Right atrium auricular region (tissue), 2 donors: ENCODE measurements at regions not wholly inside any gene's neighbourhood (a gene's known extent, or its start where the extent isn't known, plus 50 kb on each side); places are given as distances from the start of the nearest gene placed in this dataset.
"Not testable (repeated sequence)": the region's sequence is repeated elsewhere in the genome, so short reads cannot be mapped to it uniquely, and the experiment has no call there.

ENCODE experiments used
- DNase-seq: peaks from one replicate; pipeline ENCODE4 v3.0.0-alpha.2; 2019; ENCODE audit warnings: low spot score
- H3K27ac ChIP-seq, 2 donors: fragments of 200-600 bp; sonication (generic); 1 replicate in 1 of 2; 2 replicates in 1 of 2; pipeline ENCODE4 v1.5.1; 2016 to 2019
- H3K27me3 ChIP-seq, 2 donors: fragments of 200-600 bp; sonication (generic); one replicate each; pipeline versions ENCODE4 v1.5.1 to v1.6.0; 2017 to 2019
- H3K36me3 ChIP-seq: fragments of 200-600 bp; sonication (generic); one replicate; pipeline ENCODE4 v1.5.1; 2016
- H3K4me1 ChIP-seq, 2 donors: fragments of 200-600 bp; sonication (generic); one replicate each; pipeline versions ENCODE4 v1.5.1 to v1.6.0; 2017 to 2019
- H3K4me3 ChIP-seq, 2 donors: fragments of 200-600 bp; sonication (generic); 1 replicate in 1 of 2; 2 replicates in 1 of 2; pipeline ENCODE4 v1.5.1; 2017 to 2019; ENCODE audit warnings: mild to moderate bottlenecking in 1 of 2, moderate library complexity in 1 of 2
- H3K9me3 ChIP-seq, 2 donors: fragments of 200-600 bp; sonication (generic); one replicate each; pipeline ENCODE4 v1.5.1; 2019

DNA sequence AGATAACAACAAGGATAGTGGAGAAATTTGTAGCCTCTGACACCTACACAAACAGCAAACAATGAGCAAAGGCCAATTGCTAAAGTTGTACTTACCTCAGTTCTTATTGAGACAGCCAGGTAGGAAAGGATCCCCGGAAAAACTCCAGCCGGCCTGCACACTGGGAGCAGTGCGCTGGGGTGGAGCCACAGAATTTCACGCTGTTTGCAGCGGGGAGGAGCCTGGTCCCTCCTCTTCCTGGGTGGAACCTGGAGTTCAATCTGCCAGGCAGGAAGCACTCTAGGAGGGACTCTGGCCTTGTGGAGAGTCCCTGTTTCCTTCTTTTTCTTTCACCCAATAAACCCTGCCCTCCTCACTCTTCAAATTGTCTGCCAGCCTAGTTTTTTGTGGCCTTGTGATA is 382.6 kb upstream of the TGIF2LX start:
- H3K9me3 ChIP-seq, DNase-seq, H3K36me3 ChIP-seq, H3K27ac ChIP-seq, H3K4me3 ChIP-seq, H3K4me1 ChIP-seq, H3K27me3 ChIP-seq: not testable (repeated sequence)

DNA sequence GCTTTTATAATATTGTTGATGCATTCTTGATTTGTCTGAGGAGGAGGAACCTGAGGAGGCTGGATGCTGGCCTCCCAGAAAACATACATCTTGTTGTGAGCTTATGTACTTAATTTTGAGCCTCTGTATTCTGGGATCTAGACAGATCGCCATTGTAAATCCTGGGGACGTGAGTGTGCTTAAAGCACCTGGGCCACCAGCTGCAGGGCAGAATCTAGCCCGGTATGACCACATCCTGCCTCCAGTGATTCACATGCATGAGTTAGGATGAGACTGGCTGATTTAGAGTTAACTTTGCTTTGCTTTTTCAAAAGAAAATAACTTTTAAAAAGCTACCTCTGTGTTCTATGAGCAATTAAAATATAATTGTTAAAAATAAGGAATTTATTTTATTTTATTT is 364.6 kb upstream of the TGIF2LX start:
- H3K27ac ChIP-seq, H3K4me3 ChIP-seq, DNase-seq, H3K4me1 ChIP-seq, H3K9me3 ChIP-seq, H3K36me3 ChIP-seq, H3K27me3 ChIP-seq: not testable (repeated sequence)

DNA sequence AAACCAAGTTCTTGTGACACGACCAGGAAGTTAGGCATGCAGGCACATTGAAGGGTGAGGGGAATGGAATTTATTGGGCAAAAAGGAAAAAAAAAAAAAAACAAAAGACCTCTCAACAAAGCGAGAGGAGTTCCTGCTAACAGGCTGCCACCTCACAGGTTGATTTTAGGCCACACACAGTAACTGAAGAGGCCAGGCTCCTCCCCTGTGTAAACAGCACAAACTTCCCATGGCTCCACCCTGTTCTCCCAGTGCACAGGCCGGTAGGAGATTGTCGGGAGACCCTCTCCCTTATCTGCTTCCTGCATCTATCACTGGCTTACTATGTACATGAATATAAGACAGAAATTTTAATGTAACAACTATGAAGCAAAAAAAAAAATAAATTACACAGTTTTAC is 359.6 kb upstream of the TGIF2LX start:
- not testable (repeated sequence) for H3K36me3 ChIP-seq, H3K4me3 ChIP-seq

DNA sequence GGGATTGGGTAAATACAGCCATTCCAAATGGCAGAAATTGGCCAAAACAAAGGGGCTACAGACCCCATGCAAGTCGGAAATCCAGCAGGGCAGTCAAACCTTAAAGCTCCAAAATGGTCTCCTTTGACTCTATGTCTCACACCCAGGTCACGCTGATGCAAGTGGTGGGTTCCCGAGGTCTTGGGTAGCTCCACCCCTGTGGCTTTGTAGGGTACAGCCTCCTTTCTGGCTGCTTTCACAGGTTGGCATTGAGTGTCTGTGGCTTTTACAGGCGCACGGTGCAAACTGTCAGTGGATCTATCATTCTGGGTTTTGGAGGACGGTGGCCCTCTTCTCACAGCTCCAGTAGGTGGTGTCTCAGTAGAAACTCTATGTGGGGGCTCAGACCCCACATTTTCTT is 358.6 kb upstream of the TGIF2LX start:
- not testable (repeated sequence) for H3K9me3 ChIP-seq, H3K27ac ChIP-seq, H3K4me1 ChIP-seq, H3K4me3 ChIP-seq, H3K36me3 ChIP-seq, DNase-seq, H3K27me3 ChIP-seq

More for the DNA sequence above, 359.6 kb upstream of the TGIF2LX start:
- H3K27me3 ChIP-seq, H3K27ac ChIP-seq, H3K9me3 ChIP-seq, DNase-seq, H3K4me1 ChIP-seq: not testable (repeated sequence)

DNA sequence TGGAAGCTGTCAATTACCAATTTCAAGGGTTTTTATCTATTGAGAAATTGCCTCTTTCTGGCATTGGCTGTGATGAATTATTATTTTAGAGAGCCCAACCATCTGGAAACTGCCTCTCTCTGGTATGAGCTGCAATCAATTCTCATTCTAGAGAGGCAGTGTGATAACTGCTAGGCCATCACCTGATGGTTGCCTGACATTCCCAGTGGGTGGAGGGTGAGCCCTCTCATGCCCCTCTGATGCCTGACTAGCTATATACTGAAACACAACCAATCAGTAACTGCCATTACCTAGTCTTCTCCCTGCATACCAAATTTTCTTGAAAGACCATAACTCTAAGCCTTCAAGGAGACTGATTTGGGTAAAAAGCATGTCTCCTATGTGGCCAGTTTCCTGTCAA is 353.9 kb upstream of the TGIF2LX start:
- not testable (repeated sequence) for H3K9me3 ChIP-seq

DNA sequence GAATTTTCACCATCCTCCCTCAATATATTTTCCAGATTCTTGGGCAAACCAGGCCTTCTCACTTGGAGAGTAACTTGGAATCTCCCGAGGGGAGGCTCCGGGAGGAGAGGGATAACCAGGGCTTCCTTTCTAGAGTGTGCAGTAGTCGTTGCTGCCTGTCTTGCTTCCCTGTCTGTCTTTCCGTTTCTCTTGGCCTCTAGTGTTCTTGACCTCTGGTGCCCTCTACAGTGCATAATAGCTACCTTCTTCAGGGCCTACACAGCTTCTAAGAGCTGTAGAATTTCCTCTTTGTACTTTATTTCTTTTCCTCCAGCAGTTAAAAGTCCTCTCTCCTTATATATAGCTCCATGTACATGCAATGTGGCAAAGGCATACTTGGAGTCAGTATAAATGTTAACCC is 339.8 kb upstream of the TGIF2LX start:
- H3K27ac ChIP-seq, H3K27me3 ChIP-seq, H3K4me3 ChIP-seq, H3K4me1 ChIP-seq, DNase-seq, H3K36me3 ChIP-seq, H3K9me3 ChIP-seq: not testable (repeated sequence)

More for the DNA sequence above, 353.9 kb upstream of the TGIF2LX start:
- not testable (repeated sequence) for H3K36me3 ChIP-seq, DNase-seq, H3K27ac ChIP-seq, H3K4me3 ChIP-seq, H3K4me1 ChIP-seq, H3K27me3 ChIP-seq

DNA sequence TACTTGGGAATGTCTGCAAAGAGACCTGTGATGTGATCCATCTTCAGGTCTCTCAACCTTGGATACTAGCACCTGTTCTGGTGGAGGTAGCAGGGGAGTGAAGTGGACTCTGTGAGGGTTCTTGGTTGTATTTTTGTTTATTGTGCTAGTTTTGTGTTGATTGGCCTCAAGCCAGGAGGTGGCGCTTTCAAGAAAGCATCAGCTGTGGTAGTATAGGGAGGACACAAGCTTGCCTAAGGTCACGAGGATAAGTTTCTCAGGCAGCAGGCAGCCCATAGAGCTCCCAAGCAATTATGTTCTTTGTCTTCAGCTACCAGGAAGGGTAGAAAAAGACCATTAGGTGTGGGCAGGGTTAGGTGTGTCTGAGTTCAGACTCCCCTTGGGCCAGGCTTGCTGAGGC is 289.9 kb upstream of the TGIF2LX start:
- not testable (repeated sequence) for H3K9me3 ChIP-seq, H3K4me3 ChIP-seq, H3K36me3 ChIP-seq, H3K27ac ChIP-seq, H3K4me1 ChIP-seq, DNase-seq, H3K27me3 ChIP-seq

DNA sequence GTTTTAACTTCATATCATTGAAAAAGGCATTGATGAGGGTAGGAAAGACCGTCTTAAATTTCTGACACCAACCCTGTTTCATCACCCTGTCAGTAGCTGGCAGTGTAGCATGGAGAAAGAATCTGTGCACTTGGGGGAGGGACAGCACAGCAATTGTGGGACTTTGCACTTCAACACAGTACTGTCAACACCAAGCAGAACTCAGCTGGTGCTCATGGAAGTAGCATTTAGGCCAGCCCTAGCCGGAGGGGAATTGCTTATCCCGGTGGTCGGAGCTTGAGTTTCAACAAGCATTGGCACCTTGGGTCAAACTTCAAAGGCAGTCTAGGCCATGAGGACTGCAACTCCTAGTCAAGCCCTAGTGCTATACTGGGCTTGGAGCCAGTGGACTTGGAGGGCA is 285.8 kb upstream of the TGIF2LX start:
- H3K4me3 ChIP-seq, DNase-seq: not testable (repeated sequence)

DNA sequence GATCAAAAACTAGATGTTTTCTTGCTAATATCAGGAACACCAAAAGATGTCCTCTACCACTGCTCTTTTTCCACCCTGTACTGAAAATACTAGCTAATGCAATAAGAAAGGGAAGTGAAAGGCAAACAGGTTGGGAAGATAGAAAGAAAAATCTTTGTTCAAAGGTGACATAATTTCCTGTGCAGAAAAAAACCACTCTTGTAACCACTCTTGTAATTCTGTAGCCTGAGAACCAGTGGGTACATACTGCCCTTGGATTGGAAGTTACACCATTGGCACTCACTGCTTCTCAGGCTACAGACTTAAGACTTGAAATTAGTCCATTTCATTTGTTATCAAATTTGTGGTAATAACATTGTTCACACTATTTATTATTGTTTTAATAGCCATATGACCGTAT is 263.0 kb upstream of the TGIF2LX start:
- not testable (repeated sequence) for H3K36me3 ChIP-seq, H3K4me3 ChIP-seq, H3K4me1 ChIP-seq, DNase-seq, H3K27ac ChIP-seq, H3K27me3 ChIP-seq, H3K9me3 ChIP-seq

More for the DNA sequence above, 285.8 kb upstream of the TGIF2LX start:
- not testable (repeated sequence) for H3K36me3 ChIP-seq, H3K27ac ChIP-seq, H3K4me1 ChIP-seq, H3K9me3 ChIP-seq, H3K27me3 ChIP-seq

DNA sequence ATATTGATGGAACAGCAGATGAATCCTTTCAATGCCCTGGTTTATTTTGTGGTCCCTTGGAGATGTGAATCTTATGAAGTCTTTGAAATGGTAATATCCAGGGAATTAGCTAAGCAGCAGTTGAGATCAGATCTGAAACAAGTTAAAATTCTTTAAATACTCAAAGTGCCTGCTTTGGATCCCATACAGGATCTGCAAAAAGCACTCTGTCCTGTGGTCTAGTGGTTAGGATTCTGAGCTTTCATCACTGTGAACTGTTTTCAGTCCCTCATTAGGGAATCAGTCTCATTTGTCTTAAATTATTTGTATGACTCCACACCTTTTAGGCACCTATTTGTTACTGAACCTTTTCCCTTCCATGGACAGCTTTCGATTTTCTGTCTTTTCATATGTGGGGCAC is 215.2 kb upstream of the TGIF2LX start:
- not testable (repeated sequence) for H3K27me3 ChIP-seq, H3K27ac ChIP-seq, H3K9me3 ChIP-seq, H3K4me1 ChIP-seq, H3K36me3 ChIP-seq, DNase-seq, H3K4me3 ChIP-seq

DNA sequence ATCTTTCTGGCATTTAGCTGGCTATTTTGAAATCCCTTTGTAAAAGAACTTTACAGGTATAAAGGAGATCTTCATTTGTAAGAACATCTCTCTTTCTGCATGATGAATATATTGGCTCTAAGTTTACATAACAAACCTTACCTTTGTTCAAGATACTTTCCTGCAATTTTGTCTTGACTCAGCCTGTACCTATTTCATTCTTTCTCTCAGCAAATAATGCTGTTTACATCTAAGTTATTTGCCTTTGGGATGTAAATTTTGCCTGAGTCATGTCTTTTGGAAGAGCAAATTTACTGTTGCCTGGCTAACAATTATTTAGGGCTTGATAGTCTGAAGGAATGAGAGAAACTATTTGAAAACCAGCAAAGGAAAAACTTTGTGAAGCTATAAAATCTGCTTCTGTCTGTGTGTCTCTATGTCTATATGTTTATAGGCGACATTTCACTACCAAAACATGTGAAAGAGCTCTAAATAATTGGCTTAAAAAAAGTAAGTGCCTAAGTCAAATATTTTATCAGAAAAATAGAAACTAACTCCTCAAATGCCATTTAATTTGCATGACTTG is 214.3 kb upstream of the TGIF2LX start:
- H3K4me1 ChIP-seq, H3K36me3 ChIP-seq, H3K4me3 ChIP-seq, H3K9me3 ChIP-seq, H3K27me3 ChIP-seq, H3K27ac ChIP-seq, DNase-seq: not testable (repeated sequence)

DNA sequence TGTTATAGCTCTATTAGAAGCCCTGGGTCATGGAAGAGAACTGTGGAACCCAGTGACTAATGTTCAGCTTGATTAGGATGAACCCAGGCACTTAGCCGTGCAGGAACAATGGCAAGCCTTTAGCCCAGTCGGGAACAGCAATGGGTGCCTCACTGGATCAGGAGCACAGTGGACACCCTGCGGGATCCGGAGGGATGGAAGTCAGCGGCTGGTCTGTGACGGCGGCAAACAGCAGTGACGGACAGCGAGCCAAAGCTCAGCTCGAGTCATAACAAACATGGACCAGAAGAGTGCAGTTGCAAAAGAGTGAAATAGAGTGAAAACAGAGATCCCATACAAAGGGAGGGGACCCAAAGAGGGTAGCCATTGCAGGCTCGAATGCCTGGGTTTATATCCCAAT is 187.3 kb upstream of the TGIF2LX start:
- not testable (repeated sequence) for H3K9me3 ChIP-seq, H3K27ac ChIP-seq, DNase-seq, H3K4me1 ChIP-seq, H3K4me3 ChIP-seq, H3K27me3 ChIP-seq, H3K36me3 ChIP-seq

DNA sequence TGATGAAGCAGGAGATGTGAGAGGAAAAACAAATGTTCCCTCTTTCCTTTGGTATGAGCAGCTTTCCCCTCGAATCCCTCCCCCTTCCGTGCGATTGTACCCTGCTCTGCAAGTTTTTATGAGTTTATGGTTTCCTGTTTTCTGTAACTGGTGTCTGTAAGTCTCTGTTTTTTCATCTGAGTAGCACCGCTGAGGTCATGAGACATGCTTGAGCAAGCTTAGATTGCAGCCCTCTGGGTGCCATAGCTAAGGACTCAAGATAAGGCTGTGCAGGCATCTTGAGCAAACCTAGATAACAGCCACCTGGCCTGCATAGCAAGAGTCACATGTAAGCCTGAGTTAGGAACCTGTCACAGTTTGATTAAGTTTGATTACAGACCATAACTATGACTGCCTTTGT is 165.2 kb upstream of the TGIF2LX start:
- not testable (repeated sequence) for DNase-seq, H3K27me3 ChIP-seq, H3K36me3 ChIP-seq, H3K4me3 ChIP-seq, H3K27ac ChIP-seq, H3K9me3 ChIP-seq, H3K4me1 ChIP-seq
